Transverse colon (tissue), 4 donors: ENCODE measurements at regions not wholly inside any gene's neighbourhood (a gene's known extent, or its start where the extent isn't known, plus 50 kb on each side); places are given as distances from the start of the nearest gene placed in this dataset.

ENCODE experiments used
- CTCF ChIP-seq, 5 experiments: fragments of 200-600 bp in 3 of 5; fragments of 450-650 bp in 2 of 5; sonication (generic) in 3 of 5; IDR thresholded peaks; 1 replicate in 2 of 5; 2 replicates in 3 of 5; pipeline ENCODE4 v1.5.1; 2016 to 2017; ENCODE audit warnings: antibody characterized with exemption in 5 of 5, inconsistent platforms in 3 of 5, mild to moderate bottlenecking in 2 of 5, moderate library complexity in 1 of 5
- POLR2A ChIP-seq: fragments of 450-650 bp; IDR thresholded peaks from one replicate; pipeline ENCODE4 v1.6.1; 2016; ENCODE audit warnings: antibody characterized with exemption, mild to moderate bottlenecking, moderate library complexity
- POLR2AphosphoS5 ChIP-seq, 3 donors: sonication (generic); formaldehyde crosslinking; IDR thresholded peaks; one replicate each; pipeline ENCODE4 v1.6.1; 2016; ENCODE audit warnings: antibody characterized with exemption in 3 of 3

DNA sequence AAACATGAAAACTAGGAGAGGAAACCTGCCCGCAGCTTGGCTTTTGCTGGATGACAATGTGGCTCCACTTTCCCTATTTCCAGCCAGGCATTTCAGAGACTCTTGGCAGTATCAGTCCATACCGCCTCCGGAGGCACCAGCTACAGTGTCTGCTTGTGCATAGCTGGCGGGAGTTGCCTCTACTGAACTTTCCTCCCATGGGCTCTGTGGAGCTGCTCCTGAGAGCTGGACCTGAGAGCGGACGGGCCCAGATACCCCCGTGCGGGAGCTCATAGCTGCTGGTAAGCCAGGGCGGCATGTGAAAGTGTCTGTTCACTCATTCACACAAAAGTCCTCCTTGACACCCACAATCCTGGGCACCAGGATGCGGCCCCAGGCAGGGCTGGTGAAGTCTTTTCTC, 130.3 kb upstream of the PMEPA1 start:
- TF ChIP-seq CTCF (IDR thresholded peaks at IDR 0.05) (no peak), POLR2AphosphoS5 (IDR thresholded peaks at IDR 0.05) (no peak), POLR2A (no peak)
